NCI-H2107 treated with DMSO at 0.1 percent for 48 hours (cell line): ENCODE measurements at regions not wholly inside any gene's neighbourhood (a gene's known extent, or its start where the extent isn't known, plus 50 kb on each side); places are given as distances from the start of the nearest gene placed in this dataset.

ENCODE experiments used
- DNase-seq: peaks from one replicate; lab custom pipeline; 2025; ENCODE audit not compliant: unreplicated experiment; lab: John Stamatoyannopoulos, UW

- no peak for DNase-seq
Measured at GRCh38 chr1:219523411-219523810, 89.5 kb downstream of the ZC3H11B start.

GRCh38 chr1:219521325-219521724, 91.6 kb downstream of the ZC3H11B start:
- no peak for DNase-seq

GRCh38 chr1:219520241-219520640, 92.7 kb downstream of the ZC3H11B start:
- no peak for DNase-seq

GRCh38 chr1:219518907-219519248, 94.0 kb downstream of the ZC3H11B start:
- DNase-seq, result no peak

- no peak for DNase-seq
Measured at GRCh38 chr1:219518168-219518906, 94.6 kb downstream of the ZC3H11B start.

- DNase-seq, result no peak
Measured at GRCh38 chr1:219517031-219517430, 95.9 kb downstream of the ZC3H11B start.

- no peak for DNase-seq
Measured at GRCh38 chr1:219514728-219515127, 98.2 kb downstream of the ZC3H11B start.

- no peak for DNase-seq
Measured at GRCh38 chr1:219507437-219507836, 105.5 kb downstream of the ZC3H11B start.

- DNase-seq, result no peak
Measured at GRCh38 chr1:219506936-219507335, 106.0 kb downstream of the ZC3H11B start.

GRCh38 chr1:219506473-219506899, 106.4 kb downstream of the ZC3H11B start:
- DNase-seq, result no peak

- DNase-seq, result no peak
Measured at GRCh38 chr1:219505886-219506285, 107.0 kb downstream of the ZC3H11B start.

GRCh38 chr1:219503604-219504003, 109.3 kb downstream of the ZC3H11B start:
- no peak for DNase-seq

- no peak for DNase-seq
Measured at GRCh38 chr1:219500327-219500897, 112.5 kb downstream of the ZC3H11B start.

- no peak for DNase-seq
Measured at GRCh38 chr1:219498666-219499065, 114.2 kb downstream of the ZC3H11B start.

- DNase-seq, result peak; percentile 16
Measured at GRCh38 chr1:219495737-219496408, 117.0 kb downstream of the ZC3H11B start.

GRCh38 chr1:219492717-219493116, 120.2 kb downstream of the ZC3H11B start:
- DNase-seq, result no peak

- no peak for DNase-seq
Measured at GRCh38 chr1:219490566-219490965, 122.3 kb downstream of the ZC3H11B start.

GRCh38 chr1:219489636-219490035, 123.3 kb downstream of the ZC3H11B start:
- DNase-seq, result no peak

GRCh38 chr1:219488275-219488674, 124.6 kb downstream of the ZC3H11B start:
- DNase-seq, result no peak

- no peak for DNase-seq
Measured at GRCh38 chr1:219483530-219483929, 129.4 kb downstream of the ZC3H11B start.

GRCh38 chr1:219480011-219480410, 132.9 kb downstream of the ZC3H11B start:
- DNase-seq, result no peak

- no peak for DNase-seq
Measured at GRCh38 chr1:219478811-219479210, 134.1 kb downstream of the ZC3H11B start.
